ENCODE measurements at regions not wholly inside any gene's neighbourhood (a gene's known extent, or its start where the extent isn't known, plus 50 kb on each side); places are given as distances from the start of the nearest gene placed in this dataset.

DNA sequence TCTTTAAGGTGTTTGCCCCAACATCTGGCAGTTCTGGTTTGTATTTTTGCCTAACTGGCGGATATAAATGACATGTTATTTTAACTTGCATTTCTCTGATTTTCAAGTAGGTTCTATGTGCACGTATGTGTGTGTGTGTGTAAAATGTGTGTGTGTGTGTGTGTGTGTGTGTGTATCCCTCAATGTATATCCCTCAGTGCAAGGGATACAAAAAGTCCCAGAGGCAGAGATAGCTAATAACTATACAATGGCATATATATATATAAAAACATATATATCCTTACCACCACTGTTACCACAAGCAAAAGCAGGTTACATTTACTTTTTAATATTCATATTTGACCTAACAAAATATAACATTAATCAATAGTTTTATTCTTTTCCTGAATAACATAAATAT, 95.0 kb upstream of the NR5A2 start:
- peak overlapping the region; percentile 21; the same call in 1 of the 2 replicates for H2AFZ ChIP-seq (ENCODE audit: low read depth, low read length)
- H4K20me1 ChIP-seq (ENCODE audit: insufficient read depth, low read length): no peaks in the 10 kb centered on the region
- no peak overlapping the region for H3K4me3 ChIP-seq (ENCODE audit: low read depth in 1 of 2, low read length in 2 of 2)
- 0 out of 3 replicates have a peak, but pooled peaks have one; percentile 9 for ATAC-seq (ENCODE audit: insufficient read depth, low read depth)
- peak overlapping the region; percentile 50; the same call in 1 of the 2 replicates for H3K4me2 ChIP-seq (ENCODE audit: insufficient read depth, low read length)
- no peaks in the 10 kb centered on the region for H3K79me2 ChIP-seq (ENCODE audit: insufficient read depth, low read length)
- no peak overlapping the region for H3K9ac ChIP-seq (ENCODE audit: low read depth, low read length)
- TF ChIP-seq EZH2 (IDR thresholded peaks at IDR 0.05; ENCODE audit: borderline replicate concordance, low read depth, low read length, severe bottlenecking) (no peak), CTCF (IDR thresholded peaks at IDR 0.05; ENCODE audit: borderline replicate concordance, extremely low read depth, low read length, poor library complexity, severe bottlenecking) (no peak)
- no peak for DNase-seq
- peaks cover 8% of the 10 kb centered on the region for H3K4me1 ChIP-seq (ENCODE audit: insufficient read depth, low read length)
- H3K27me3 ChIP-seq (ENCODE audit: insufficient read depth, low read length, poor library complexity): no peaks in the 10 kb centered on the region
- H3K36me3 ChIP-seq (ENCODE audit: insufficient read depth, low read length): no peaks in the 10 kb centered on the region
- H3K27ac ChIP-seq (ENCODE audit: low read length): no peak overlapping the region
- no peaks in the 10 kb centered on the region for H3K9me3 ChIP-seq (ENCODE audit: insufficient read depth, low read length, severe bottlenecking)

- H3K4me1 ChIP-seq (ENCODE audit: insufficient read depth, low read length): peaks cover 8% of the 10 kb centered on the region
- no peaks in the 10 kb centered on the region for H3K79me2 ChIP-seq (ENCODE audit: insufficient read depth, low read length)
- ATAC-seq (ENCODE audit: insufficient read depth, low read depth) (no peak), DNase-seq (no peak)
- H3K36me3 ChIP-seq (ENCODE audit: insufficient read depth, low read length): no peaks in the 10 kb centered on the region
- H3K9me3 ChIP-seq (ENCODE audit: insufficient read depth, low read length, severe bottlenecking): no peaks in the 10 kb centered on the region
- H2AFZ ChIP-seq (ENCODE audit: low read depth, low read length): no peak overlapping the region
- no peak overlapping the region for H3K9ac ChIP-seq (ENCODE audit: low read depth, low read length)
- no peak overlapping the region for H3K4me2 ChIP-seq (ENCODE audit: insufficient read depth, low read length)
- no peak for TF ChIP-seq EZH2 (IDR thresholded peaks at IDR 0.05; ENCODE audit: borderline replicate concordance, low read depth, low read length, severe bottlenecking)
- no peak for TF ChIP-seq CTCF (IDR thresholded peaks at IDR 0.05; ENCODE audit: borderline replicate concordance, extremely low read depth, low read length, poor library complexity, severe bottlenecking)
- H3K4me3 ChIP-seq (ENCODE audit: low read depth in 1 of 2, low read length in 2 of 2): no peak overlapping the region
- no peaks in the 10 kb centered on the region for H3K27me3 ChIP-seq (ENCODE audit: insufficient read depth, low read length, poor library complexity)
- no peak overlapping the region for H3K27ac ChIP-seq (ENCODE audit: low read length)
- H4K20me1 ChIP-seq (ENCODE audit: insufficient read depth, low read length): no peaks in the 10 kb centered on the region
Measured at GRCh38 chr1:199936441-199936840, 91.1 kb upstream of the NR5A2 start.

DNA sequence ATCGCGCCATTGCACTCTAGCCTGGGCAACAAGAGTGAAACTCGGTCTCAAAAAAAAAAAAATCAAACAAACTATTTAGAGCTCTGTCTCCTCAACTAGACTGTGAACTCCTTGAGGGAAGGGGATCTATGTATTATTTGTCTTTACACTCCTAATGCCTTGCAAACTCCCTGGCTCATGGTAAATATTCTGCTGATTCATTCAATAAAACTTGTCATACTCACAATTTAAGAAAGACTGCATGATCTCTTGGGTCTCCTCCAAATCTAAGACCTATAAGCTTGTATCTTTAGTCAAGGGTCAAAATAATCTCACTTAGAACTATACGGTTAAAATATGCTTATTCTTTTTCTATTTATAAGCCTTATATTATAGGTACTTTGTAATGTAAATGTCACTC, 90.3 kb upstream of the NR5A2 start:
- H2AFZ ChIP-seq (ENCODE audit: low read depth, low read length): no peak overlapping the region
- no peak for ATAC-seq (ENCODE audit: insufficient read depth, low read depth)
- no peaks in the 10 kb centered on the region for H3K9me3 ChIP-seq (ENCODE audit: insufficient read depth, low read length, severe bottlenecking)

More for the DNA sequence above, 90.3 kb upstream of the NR5A2 start:
- TF ChIP-seq CTCF (IDR thresholded peaks at IDR 0.05; ENCODE audit: borderline replicate concordance, extremely low read depth, low read length, poor library complexity, severe bottlenecking) (no peak), EZH2 (IDR thresholded peaks at IDR 0.05; ENCODE audit: borderline replicate concordance, low read depth, low read length, severe bottlenecking) (no peak)
- Histone ChIP-seq H3K27ac (ENCODE audit: low read length) (no peak overlapping the region), H3K4me2 (ENCODE audit: insufficient read depth, low read length) (no peak overlapping the region), H3K36me3 (ENCODE audit: insufficient read depth, low read length) (no peaks in the 10 kb centered on the region), H4K20me1 (ENCODE audit: insufficient read depth, low read length) (no peaks in the 10 kb centered on the region), H3K4me3 (ENCODE audit: low read depth in 1 of 2, low read length in 2 of 2) (no peak overlapping the region), H3K27me3 (ENCODE audit: insufficient read depth, low read length, poor library complexity) (no peaks in the 10 kb centered on the region), H3K79me2 (ENCODE audit: insufficient read depth, low read length) (no peaks in the 10 kb centered on the region), H3K9ac (ENCODE audit: low read depth, low read length) (no peak overlapping the region), H3K4me1 (ENCODE audit: insufficient read depth, low read length) (peaks cover 3% of the 10 kb centered on the region)
- DNase-seq: no peak

All from DND-41 (cell line).